ENCODE measurements at regions not wholly inside any gene's neighbourhood (a gene's known extent, or its start where the extent isn't known, plus 50 kb on each side); places are given as distances from the start of the nearest gene placed in this dataset.
A peak's percentile ranks its signal among the peaks of the same experiment; 100 is the strongest.

DNA sequence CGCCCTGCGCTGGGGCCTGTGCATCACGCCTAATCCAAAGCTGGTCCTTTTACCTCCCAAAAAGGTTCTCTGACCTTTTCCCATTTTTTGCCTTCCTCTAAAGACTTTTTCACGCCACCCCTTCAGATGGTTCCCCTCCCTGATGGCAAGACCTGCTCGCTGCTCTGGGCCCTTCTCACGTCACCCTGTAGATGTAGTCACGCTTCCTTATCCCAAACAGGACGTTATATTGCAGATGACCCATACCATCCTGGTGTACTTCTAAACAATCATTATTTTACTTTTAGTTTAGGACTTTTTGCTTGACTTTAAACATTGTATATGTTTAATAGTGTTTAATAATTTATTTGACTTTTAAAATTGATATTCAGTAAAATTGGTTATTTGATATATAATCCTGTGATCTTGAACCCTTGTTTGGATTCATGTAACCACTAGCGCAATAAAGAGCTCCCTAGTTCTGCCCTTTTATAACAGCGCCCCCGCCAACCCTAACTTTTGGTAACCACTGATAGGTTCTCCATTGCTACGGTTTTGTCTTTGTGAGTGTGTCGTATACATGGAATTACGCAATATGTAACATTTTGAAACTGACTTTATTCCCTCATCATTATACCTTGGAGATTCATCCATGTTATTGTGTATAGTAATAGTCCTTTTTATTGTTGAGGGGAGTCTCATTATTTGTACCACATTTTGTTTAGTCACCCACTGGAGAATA is 159.0 kb upstream of the CHRNA7 start:
- Histone ChIP-seq H3K36me3 (no peaks in the 10 kb centered on the region), H3K27me3 (no peaks in the 10 kb centered on the region), H3K27ac (peak overlapping the region; percentile 61 to 76), H3K4me1 (peaks cover 0 to 14% (median 4%) of the 10 kb centered on the region in 4 donors), H3K9me3 (no peaks in the 10 kb centered on the region), H3K4me3 (peak overlapping the region; percentile 66 to 69)
- no peak for DNase-seq
- intact Hi-C loops (cut with DNase I; ENCODE audit: low total_unique reads) = no loop called here
- TF ChIP-seq, protein P1, sequence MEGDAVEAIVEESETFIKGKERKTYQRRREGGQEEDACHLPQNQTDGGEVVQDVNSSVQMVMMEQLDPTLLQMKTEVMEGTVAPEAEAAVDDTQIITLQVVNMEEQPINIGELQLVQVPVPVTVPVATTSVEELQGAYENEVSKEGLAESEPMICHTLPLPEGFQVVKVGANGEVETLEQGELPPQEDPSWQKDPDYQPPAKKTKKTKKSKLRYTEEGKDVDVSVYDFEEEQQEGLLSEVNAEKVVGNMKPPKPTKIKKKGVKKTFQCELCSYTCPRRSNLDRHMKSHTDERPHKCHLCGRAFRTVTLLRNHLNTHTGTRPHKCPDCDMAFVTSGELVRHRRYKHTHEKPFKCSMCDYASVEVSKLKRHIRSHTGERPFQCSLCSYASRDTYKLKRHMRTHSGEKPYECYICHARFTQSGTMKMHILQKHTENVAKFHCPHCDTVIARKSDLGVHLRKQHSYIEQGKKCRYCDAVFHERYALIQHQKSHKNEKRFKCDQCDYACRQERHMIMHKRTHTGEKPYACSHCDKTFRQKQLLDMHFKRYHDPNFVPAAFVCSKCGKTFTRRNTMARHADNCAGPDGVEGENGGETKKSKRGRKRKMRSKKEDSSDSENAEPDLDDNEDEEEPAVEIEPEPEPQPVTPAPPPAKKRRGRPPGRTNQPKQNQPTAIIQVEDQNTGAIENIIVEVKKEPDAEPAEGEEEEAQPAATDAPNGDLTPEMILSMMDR (IDR thresholded peaks at IDR 0.05) = no peak

DNA sequence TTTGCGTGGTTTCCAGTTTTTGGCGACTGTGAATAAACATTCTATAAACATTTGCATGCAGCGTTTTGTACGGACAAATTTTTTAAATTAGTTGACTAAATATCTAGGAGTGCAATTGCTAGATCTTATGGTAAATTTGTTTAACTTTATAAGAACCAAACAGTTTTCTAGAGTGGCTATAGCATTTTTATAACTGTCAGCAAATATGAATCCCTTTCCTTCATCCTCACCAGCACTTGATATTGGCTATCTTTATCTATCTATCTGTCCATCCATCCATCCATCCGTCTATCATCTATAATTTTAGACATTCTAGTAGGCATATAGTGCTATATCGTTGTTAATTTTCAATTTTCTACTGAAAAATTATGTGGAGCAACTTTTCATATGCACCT is 158.4 kb upstream of the CHRNA7 start:
- intact Hi-C loops (cut with DNase I; ENCODE audit: low total_unique reads) = no loop called here
- peaks cover 0 to 14% (median 4%) of the 10 kb centered on the region in 4 donors for H3K4me1 ChIP-seq
- no peak overlapping the region for H3K4me3 ChIP-seq
- no peak overlapping the region for H3K27ac ChIP-seq
- TF ChIP-seq, protein P1 (IDR thresholded peaks at IDR 0.05) = no peak
- no peaks in the 10 kb centered on the region for H3K9me3 ChIP-seq
- no peaks in the 10 kb centered on the region for H3K27me3 ChIP-seq
- DNase-seq = no peak
- H3K36me3 ChIP-seq = no peaks in the 10 kb centered on the region

DNA sequence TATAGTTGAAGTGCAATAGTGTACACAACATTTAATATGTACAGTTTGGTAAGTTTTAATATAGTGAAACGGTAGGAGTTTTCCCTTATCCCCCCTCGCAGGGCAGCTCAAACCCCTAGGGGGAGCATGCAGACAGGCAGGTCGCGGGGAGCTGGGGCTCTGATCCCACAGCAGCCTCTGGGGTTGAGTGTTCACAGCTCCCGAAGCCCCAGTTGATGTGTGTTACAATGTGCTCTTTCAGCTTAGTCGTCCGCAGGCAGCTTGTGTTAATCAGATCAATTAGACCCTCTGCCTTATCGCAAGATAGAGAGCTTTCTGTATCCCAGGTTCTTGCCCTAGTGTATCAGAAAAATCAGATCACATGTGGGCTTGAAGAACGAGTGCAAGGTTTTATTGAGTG is 143.1 kb upstream of the CHRNA7 start:
- intact Hi-C loops (cut with DNase I; ENCODE audit: low total_unique reads) = no loop called here

DNA sequence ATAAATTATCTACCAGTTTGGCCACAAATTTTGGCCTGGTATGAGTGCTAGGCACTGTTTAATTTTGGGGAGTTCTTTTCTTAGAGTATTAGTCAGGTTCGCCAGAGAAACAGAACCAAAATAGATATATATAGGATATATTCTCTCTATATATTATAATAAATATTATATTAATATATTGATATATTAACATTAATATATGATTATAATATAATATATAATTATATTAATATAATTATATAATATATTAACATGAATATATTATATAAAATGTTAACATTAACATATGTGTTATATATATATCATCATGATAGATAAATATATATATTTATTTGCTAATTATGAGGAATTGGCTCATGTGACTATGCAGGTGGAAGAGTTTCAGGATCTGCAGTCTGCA is 137.8 kb upstream of the CHRNA7 start:
- intact Hi-C loops (cut with DNase I; ENCODE audit: low total_unique reads) = no loop called here
- Histone ChIP-seq H3K4me1 (no peaks in the 10 kb centered on the region), H3K27ac (no peak overlapping the region), H3K9me3 (peaks cover 0 to 6% (median 5%) of the 10 kb centered on the region in 3 donors), H3K36me3 (no peaks in the 10 kb centered on the region), H3K4me3 (no peak overlapping the region), H3K27me3 (peaks cover 0 to 6% of the 10 kb centered on the region in 2 donors)
- TF ChIP-seq, protein P1 (IDR thresholded peaks at IDR 0.05) = no peak
- no peak for DNase-seq

More for the DNA sequence above, 143.1 kb upstream of the CHRNA7 start:
- H3K4me3 ChIP-seq = no peak overlapping the region
- no peaks in the 10 kb centered on the region for H3K36me3 ChIP-seq
- TF ChIP-seq, protein P1 (IDR thresholded peaks at IDR 0.05) = no peak
- H3K4me1 ChIP-seq = no peaks in the 10 kb centered on the region
- H3K27me3 ChIP-seq = peaks cover 0 to 9% of the 10 kb centered on the region in 2 donors
- no peak overlapping the region for H3K27ac ChIP-seq
- H3K9me3 ChIP-seq = no peaks in the 10 kb centered on the region
- no peak for DNase-seq

DNA sequence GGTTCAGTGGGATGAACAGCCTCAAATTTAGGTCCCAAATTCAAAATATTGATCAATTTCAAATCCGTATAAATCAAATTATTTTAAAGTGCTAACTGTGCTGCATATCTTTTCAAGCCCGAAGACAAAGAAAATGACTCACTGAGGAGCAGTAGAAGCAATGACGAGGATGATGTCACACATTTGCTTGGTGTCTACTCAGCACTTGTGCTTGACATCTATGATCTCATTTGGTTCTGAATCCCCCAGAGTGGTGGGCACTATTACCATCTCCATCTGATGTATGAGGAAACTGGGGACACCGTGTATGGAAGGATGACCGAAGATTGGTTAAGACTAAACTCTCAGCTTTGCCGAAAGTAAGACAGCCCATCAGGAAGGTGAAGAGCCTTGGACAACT is 136.5 kb upstream of the CHRNA7 start:
- no peak for DNase-seq
- Histone ChIP-seq H3K4me3 (no peak overlapping the region), H3K9me3 (peaks cover 0 to 16% (median 13%) of the 10 kb centered on the region in 3 donors), H3K27me3 (no peaks in the 10 kb centered on the region), H3K27ac (no peak overlapping the region), H3K4me1 (no peaks in the 10 kb centered on the region), H3K36me3 (no peaks in the 10 kb centered on the region)
- intact Hi-C loops (cut with DNase I; ENCODE audit: low total_unique reads) = no loop called here
- TF ChIP-seq, protein P1 (IDR thresholded peaks at IDR 0.05) = no peak

Measured in tibial artery (tissue), 4 donors.